ENCODE measurements at regions not wholly inside any gene's neighbourhood (a gene's known extent, or its start where the extent isn't known, plus 50 kb on each side); places are given as distances from the start of the nearest gene placed in this dataset.

DNA sequence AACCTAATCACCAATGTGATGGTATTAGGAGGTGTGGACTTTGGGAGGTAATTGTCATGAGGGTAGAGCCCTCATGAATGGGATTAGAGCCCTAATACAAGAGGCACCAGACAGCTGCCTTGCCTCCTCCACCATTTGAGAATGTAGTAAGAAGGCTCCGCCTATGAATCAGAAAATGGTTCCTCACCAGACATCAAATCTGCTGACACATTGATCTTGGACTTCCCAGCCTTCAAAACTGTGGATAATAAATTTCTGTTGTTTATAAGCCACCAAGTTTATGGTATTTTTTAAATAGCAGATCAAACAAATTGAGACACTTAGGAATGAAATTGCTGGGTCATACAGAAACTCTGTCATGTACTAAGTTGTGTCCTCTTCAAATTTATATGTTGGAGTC is 56.8 kb upstream of the COL6A5 start:
- no peak overlapping the region for H3K4me3 ChIP-seq (ENCODE audit: low read depth, low read length)
- TF ChIP-seq ZNF274 (IDR thresholded peaks at IDR 0.05; ENCODE audit: low read length) (no peak), ZNF274 (tag by site-specific recombination; IDR thresholded peaks at IDR 0.05; ENCODE audit: borderline replicate concordance) (no peak), ZNF529 (tag by site-specific recombination; IDR thresholded peaks at IDR 0.05; ENCODE audit: insufficient replicate concordance) (no peak), ZSCAN16 (tag by site-specific recombination; IDR thresholded peaks at IDR 0.05) (no peak), HIC1 (tag by site-specific recombination; IDR thresholded peaks at IDR 0.05) (no peak), SCRT2 (tag by site-specific recombination; IDR thresholded peaks at IDR 0.05) (no peak), ZNF560 (tag by site-specific recombination; IDR thresholded peaks at IDR 0.05; ENCODE audit: borderline replicate concordance) (no peak), ZNF785 (tag by site-specific recombination; IDR thresholded peaks at IDR 0.05) (no peak), KLF16 (tag by site-specific recombination; IDR thresholded peaks at IDR 0.05) (no peak), ZNF792 (tag by site-specific recombination; IDR thresholded peaks at IDR 0.05) (no peak), ZBTB48 (tag by site-specific recombination; IDR thresholded peaks at IDR 0.05) (no peak), ZNF37A (tag by site-specific recombination; IDR thresholded peaks at IDR 0.05) (no peak), ZNF449 (tag by site-specific recombination; IDR thresholded peaks at IDR 0.05) (no peak), ZNF10 (tag by site-specific recombination; IDR thresholded peaks at IDR 0.05) (no peak)
- TF ChIP-seq, protein P1, sequence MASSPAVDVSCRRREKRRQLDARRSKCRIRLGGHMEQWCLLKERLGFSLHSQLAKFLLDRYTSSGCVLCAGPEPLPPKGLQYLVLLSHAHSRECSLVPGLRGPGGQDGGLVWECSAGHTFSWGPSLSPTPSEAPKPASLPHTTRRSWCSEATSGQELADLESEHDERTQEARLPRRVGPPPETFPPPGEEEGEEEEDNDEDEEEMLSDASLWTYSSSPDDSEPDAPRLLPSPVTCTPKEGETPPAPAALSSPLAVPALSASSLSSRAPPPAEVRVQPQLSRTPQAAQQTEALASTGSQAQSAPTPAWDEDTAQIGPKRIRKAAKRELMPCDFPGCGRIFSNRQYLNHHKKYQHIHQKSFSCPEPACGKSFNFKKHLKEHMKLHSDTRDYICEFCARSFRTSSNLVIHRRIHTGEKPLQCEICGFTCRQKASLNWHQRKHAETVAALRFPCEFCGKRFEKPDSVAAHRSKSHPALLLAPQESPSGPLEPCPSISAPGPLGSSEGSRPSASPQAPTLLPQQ (tag by site-specific recombination; IDR thresholded peaks at IDR 0.05) = no peak
- TF ChIP-seq, protein P2, sequence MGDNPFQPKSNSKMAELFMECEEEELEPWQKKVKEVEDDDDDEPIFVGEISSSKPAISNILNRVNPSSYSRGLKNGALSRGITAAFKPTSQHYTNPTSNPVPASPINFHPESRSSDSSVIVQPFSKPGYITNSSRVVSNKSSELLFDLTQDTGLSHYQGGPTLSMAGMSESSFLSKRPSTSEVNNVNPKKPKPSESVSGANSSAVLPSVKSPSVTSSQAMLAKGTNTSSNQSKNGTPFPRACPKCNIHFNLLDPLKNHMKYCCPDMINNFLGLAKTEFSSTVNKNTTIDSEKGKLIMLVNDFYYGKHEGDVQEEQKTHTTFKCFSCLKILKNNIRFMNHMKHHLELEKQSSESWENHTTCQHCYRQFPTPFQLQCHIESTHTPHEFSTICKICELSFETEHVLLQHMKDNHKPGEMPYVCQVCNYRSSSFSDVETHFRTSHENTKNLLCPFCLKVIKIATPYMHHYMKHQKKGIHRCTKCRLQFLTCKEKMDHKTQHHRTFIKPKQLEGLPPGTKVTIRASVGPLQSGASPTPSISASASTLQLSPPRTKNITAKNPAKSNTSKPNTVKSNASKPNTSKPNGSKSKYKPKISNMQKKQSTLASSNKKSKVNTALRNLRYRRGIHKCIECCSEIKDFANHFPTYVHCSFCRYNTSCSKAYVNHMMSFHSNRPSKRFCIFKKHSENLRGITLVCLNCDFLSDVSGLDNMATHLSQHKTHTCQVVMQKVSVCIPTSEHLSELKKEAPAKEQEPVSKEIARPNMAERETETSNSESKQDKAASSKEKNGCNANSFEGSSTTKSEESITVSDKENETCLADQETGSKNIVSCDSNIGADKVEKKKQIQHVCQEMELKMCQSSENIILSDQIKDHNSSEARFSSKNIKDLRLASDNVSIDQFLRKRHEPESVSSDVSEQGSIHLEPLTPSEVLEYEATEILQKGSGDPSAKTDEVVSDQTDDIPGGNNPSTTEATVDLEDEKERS (tag by site-specific recombination; IDR thresholded peaks at IDR 0.05) = no peak
- TF ChIP-seq, protein P3, sequence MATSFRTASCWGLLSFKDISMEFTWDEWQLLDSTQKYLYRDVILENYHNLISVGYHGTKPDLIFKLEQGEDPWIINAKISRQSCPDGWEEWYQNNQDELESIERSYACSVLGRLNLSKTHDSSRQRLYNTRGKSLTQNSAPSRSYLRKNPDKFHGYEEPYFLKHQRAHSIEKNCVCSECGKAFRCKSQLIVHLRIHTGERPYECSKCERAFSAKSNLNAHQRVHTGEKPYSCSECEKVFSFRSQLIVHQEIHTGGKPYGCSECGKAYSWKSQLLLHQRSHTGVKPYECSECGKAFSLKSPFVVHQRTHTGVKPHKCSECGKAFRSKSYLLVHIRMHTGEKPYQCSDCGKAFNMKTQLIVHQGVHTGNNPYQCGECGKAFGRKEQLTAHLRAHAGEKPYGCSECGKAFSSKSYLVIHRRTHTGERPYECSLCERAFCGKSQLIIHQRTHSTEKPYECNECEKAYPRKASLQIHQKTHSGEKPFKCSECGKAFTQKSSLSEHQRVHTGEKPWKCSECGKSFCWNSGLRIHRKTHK (tag by site-specific recombination; IDR thresholded peaks at IDR 0.05) = no peak
- TF ChIP-seq, protein P4, sequence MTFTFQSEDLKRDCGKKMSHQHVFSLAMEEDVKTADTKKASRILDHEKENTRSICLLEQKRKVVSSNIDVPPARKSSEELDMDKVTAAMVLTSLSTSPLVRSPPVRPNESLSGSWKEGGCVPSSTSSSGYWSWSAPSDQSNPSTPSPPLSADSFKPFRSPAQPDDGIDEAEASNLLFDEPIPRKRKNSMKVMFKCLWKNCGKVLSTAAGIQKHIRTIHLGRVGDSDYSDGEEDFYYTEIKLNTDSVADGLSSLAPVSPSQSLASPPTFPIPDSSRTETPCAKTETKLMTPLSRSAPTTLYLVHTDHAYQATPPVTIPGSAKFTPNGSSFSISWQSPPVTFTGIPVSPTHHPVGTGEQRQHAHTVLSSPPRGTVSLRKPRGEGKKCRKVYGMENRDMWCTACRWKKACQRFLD (tag by site-specific recombination; IDR thresholded peaks at IDR 0.05) = no peak
- TF ChIP-seq, protein P5, sequence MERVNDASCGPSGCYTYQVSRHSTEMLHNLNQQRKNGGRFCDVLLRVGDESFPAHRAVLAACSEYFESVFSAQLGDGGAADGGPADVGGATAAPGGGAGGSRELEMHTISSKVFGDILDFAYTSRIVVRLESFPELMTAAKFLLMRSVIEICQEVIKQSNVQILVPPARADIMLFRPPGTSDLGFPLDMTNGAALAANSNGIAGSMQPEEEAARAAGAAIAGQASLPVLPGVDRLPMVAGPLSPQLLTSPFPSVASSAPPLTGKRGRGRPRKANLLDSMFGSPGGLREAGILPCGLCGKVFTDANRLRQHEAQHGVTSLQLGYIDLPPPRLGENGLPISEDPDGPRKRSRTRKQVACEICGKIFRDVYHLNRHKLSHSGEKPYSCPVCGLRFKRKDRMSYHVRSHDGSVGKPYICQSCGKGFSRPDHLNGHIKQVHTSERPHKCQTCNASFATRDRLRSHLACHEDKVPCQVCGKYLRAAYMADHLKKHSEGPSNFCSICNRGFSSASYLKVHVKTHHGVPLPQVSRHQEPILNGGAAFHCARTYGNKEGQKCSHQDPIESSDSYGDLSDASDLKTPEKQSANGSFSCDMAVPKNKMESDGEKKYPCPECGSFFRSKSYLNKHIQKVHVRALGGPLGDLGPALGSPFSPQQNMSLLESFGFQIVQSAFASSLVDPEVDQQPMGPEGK (tag by site-specific recombination; IDR thresholded peaks at IDR 0.05) = no peak
- POLR2A ChIA-PET = no interaction called here
- CTCF ChIA-PET = no interaction called here
- H3K4me1 ChIP-seq (ENCODE audit: control insufficient read depth, insufficient read depth, low read length) = no peaks in the 10 kb centered on the region
- H3K27ac ChIP-seq (ENCODE audit: extremely low read depth, low read depth, low read length) = no peak overlapping the region
- no peaks in the 10 kb centered on the region for H3K9me3 ChIP-seq (ENCODE audit: control insufficient read depth, insufficient read depth, low read depth, low read length)
- no peaks in the 10 kb centered on the region for H3K36me3 ChIP-seq (ENCODE audit: control insufficient read depth in 2 of 2, insufficient read depth in 1 of 2, low read length in 2 of 2)

Measured in HEK293 (cell line).